Testis (tissue), 2 donors: ENCODE measurements at regions not wholly inside any gene's neighbourhood (a gene's known extent, or its start where the extent isn't known, plus 50 kb on each side); places are given as distances from the start of the nearest gene placed in this dataset.

Source experiments
- DNase-seq: peaks from one replicate; pipeline ENCODE4 v3.0.0-alpha.2; 2019
- H3K27ac ChIP-seq, 2 donors: fragments of 200-600 bp; sonication (generic); one replicate each; pipeline ENCODE4 v1.5.1; 2019
- H3K27me3 ChIP-seq: fragments of 200-600 bp; sonication (generic); one replicate; pipeline ENCODE4 v1.5.1; 2019
- H3K36me3 ChIP-seq: fragments of 200-600 bp; sonication (generic); one replicate; pipeline ENCODE4 v1.5.1; 2017; ENCODE audit warnings: low read depth; ENCODE audit errors: missing control alignments
- H3K4me1 ChIP-seq: fragments of 200-600 bp; sonication (generic); one replicate; pipeline ENCODE4 v1.5.1; 2019
- H3K4me3 ChIP-seq, 2 donors: fragments of 200-600 bp; sonication (generic); one replicate each; pipeline ENCODE4 v1.5.1; 2017 to 2019
- H3K9me3 ChIP-seq: fragments of 200-600 bp; sonication (generic); one replicate; pipeline ENCODE4 v1.5.1; 2017
- POLR2A ChIP-seq: fragments of 450-650 bp; IDR thresholded peaks from one replicate; pipeline ENCODE4 v1.6.1; 2017; ENCODE audit warnings: antibody characterized with exemption, mild to moderate bottlenecking, moderate library complexity
- WGBS, 2 donors: methylation state at CpG; one replicate each; pipeline ENCODE4 v1.1.5; 2018; 5-methylcytosine and 5-hydroxymethylcytosine counted together
- intact Hi-C: fragments of 100-400 bp; cut with DNase I; formaldehyde crosslinking; loops from one replicate; pipeline ENCODE4 v1.15.1; 2023; ENCODE audit warnings: low total_unique reads
- TF ChIP-seq, protein P1 (sequence below), 3 experiments: fragments of 450-650 bp in 2 of 3; fragments of 200-600 bp in 1 of 3; sonication (generic) in 1 of 3; IDR thresholded peaks; one replicate each; pipeline ENCODE4 v1.5.1; 2016 to 2019; ENCODE audit warnings: antibody characterized with exemption in 3 of 3, mild to moderate bottlenecking in 2 of 3, moderate library complexity in 1 of 3

GRCh38 chr18:73975266-73975665 is 172.4 kb downstream of the FBXO15 start:
- no peak for TF ChIP-seq POLR2A
- TF ChIP-seq, protein P1, sequence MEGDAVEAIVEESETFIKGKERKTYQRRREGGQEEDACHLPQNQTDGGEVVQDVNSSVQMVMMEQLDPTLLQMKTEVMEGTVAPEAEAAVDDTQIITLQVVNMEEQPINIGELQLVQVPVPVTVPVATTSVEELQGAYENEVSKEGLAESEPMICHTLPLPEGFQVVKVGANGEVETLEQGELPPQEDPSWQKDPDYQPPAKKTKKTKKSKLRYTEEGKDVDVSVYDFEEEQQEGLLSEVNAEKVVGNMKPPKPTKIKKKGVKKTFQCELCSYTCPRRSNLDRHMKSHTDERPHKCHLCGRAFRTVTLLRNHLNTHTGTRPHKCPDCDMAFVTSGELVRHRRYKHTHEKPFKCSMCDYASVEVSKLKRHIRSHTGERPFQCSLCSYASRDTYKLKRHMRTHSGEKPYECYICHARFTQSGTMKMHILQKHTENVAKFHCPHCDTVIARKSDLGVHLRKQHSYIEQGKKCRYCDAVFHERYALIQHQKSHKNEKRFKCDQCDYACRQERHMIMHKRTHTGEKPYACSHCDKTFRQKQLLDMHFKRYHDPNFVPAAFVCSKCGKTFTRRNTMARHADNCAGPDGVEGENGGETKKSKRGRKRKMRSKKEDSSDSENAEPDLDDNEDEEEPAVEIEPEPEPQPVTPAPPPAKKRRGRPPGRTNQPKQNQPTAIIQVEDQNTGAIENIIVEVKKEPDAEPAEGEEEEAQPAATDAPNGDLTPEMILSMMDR (IDR thresholded peaks at IDR 0.05) = no peak
- Histone ChIP-seq H3K9me3 (no peaks in the 10 kb centered on the region), H3K4me3 (no peak overlapping the region), H3K4me1 (no peaks in the 10 kb centered on the region), H3K27me3 (no peaks in the 10 kb centered on the region), H3K36me3 (no peaks in the 10 kb centered on the region), H3K27ac (no peak overlapping the region)
- intact Hi-C loops = no loop called here
- WGBS, 2 donors = 80 to 85% methylated on average over 7 of the region's 7 CpGs
- DNase-seq = no peak

DNA sequence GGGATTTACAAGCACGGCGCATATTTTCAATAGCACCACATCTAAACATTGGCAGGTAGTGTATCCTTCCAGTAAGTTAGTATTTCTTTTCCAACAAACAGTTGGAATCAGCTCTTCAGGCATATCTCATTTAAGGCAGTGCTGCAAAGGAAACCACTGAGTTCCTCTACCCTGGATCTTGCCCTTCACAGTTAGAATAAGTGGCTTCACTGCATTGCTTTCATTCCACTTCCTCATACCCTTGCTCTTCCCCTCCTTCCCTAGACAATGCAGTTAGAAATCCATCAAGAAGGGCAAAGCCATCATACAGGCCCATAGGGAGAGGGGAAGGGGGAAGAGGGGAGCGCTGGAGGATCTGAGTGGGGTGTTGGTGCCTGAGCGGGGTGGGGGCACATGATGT is 173.7 kb downstream of the FBXO15 start:
- no peaks in the 10 kb centered on the region for H3K36me3 ChIP-seq
- DNase-seq = no peak
- 95 to 100% methylated on average over 4 of the region's 4 CpGs for WGBS, 2 donors
- no peak overlapping the region for H3K4me3 ChIP-seq
- no peaks in the 10 kb centered on the region for H3K27me3 ChIP-seq
- no peak for TF ChIP-seq POLR2A
- TF ChIP-seq, protein P1 (IDR thresholded peaks at IDR 0.05) = no peak
- no peaks in the 10 kb centered on the region for H3K9me3 ChIP-seq
- intact Hi-C loops = no loop called here
- H3K4me1 ChIP-seq = no peaks in the 10 kb centered on the region
- H3K27ac ChIP-seq = no peak overlapping the region

DNA sequence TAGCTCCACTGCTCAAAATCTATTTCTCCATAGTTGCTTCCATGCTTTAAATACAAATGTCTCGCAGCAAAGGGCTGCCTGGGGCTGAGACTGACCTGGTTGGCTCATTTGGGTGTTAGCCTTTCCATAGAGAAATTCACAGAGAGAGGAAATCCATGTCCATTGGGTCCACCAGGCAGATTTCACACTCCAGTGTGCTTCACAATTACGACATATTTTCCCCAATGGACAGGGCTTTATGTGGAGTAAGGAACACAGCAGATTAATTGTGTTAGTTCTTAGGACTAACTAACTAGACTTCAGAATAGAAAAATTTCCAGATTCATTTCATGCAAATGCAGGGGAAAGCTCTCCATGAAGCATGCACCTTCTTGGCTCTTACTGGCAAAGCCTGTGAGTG is 180.7 kb downstream of the FBXO15 start:
- Histone ChIP-seq H3K27me3 (no peaks in the 10 kb centered on the region), H3K36me3 (no peaks in the 10 kb centered on the region), H3K4me3 (no peak overlapping the region), H3K4me1 (no peaks in the 10 kb centered on the region), H3K9me3 (no peaks in the 10 kb centered on the region), H3K27ac (no peak overlapping the region)
- DNase-seq = no peak
- 87 to 88% methylated on average over 2 of the region's 2 CpGs for WGBS, 2 donors
- TF ChIP-seq, protein P1 (IDR thresholded peaks at IDR 0.05) = no peak
- TF ChIP-seq POLR2A = no peak
- intact Hi-C loops = no loop called here

DNA sequence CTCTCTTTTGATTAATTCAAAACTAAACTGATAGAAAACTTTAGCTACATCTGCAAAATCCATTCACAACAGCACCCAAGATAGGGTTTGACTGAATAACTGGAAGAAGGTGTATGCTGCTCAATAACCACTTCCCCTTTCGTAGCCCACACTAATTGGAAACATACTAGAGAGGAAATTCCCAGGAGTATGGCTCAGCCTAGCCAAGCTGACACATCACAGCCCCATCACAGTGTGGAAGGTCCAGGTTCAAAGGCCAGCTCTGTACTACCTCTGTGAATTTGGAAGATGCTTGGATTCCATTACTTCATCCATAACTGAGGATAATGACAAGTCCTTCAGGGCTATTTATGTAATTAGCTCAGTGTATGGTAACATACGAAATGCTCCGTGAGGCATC is 185.4 kb downstream of the FBXO15 start:
- WGBS, 2 donors = 77 to 79% methylated on average over 3 of the region's 3 CpGs
- TF ChIP-seq, protein P1 (IDR thresholded peaks at IDR 0.05) = no peak
- TF ChIP-seq POLR2A = no peak
- Histone ChIP-seq H3K27ac (no peak overlapping the region), H3K9me3 (no peaks in the 10 kb centered on the region), H3K27me3 (no peaks in the 10 kb centered on the region), H3K36me3 (no peaks in the 10 kb centered on the region), H3K4me1 (no peaks in the 10 kb centered on the region), H3K4me3 (no peak overlapping the region)
- no peak for DNase-seq
- intact Hi-C loops = no loop called here

DNA sequence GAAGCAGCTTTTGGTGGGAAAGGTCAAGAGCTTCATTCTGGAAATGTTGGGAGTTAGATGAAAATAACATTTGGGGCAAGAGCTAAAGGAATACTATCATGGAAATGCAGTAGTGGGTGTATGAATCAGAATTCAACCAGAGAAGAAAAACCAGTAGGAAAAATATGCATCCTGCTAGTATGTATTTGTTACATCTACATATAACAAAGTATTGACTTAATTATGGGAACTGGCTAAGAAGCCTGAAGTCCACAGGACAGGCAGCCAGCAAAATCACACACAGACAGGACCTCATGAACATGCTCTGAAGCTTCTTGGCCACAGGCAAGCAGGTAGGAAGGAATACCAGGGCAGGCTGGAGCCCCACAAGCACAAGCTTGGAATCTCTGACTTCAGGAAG is 185.8 kb downstream of the FBXO15 start:
- intact Hi-C loops = no loop called here
- Histone ChIP-seq H3K27me3 (no peaks in the 10 kb centered on the region), H3K36me3 (no peaks in the 10 kb centered on the region), H3K4me3 (no peak overlapping the region), H3K9me3 (no peaks in the 10 kb centered on the region), H3K27ac (no peak overlapping the region), H3K4me1 (no peaks in the 10 kb centered on the region)
- DNase-seq = no peak
- TF ChIP-seq, protein P1 (IDR thresholded peaks at IDR 0.05) = no peak
- TF ChIP-seq POLR2A = no peak
